ENCODE measurements at regions not wholly inside any gene's neighbourhood (a gene's known extent, or its start where the extent isn't known, plus 50 kb on each side); places are given as distances from the start of the nearest gene placed in this dataset.

DNA sequence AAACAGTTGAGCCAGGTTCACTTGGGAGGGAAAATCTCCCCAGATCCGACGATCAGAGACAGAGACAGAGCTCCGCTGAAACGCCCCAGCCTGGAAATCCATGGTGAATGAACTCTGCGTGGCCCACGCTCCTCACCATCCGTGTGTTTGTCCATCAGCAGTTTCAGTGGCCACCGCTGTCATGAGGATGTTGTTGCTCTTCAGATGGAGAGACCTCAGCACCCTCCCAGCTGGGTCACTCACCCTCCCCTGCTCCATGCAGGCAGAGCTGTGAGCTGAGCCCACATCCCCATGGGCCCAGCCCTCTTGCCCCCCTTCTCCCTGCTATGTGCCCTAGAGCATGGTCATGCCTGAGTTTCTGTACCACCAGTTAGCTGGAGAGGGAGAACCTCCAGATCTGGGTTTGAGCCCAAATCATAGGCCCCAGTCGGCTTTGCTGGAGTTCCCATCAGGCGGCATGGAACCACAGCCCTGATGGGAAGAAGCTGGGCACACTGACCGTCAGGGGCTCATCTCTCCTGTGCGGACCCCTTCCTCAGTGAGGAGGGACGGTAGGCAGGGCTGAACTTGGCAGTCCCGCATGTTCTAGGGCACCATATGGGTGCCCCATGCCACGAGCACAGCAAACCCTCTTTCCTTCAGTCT is 154.4 kb upstream of the COL5A1 start:
- Mint-ChIP-seq H3K9me3 (ENCODE audit: unreplicated experiment) (peaks cover 6% of the 10 kb centered on the region), H3K36me3 (ENCODE audit: low read depth, unreplicated experiment) (no peaks in the 10 kb centered on the region), H3K4me3 (ENCODE audit: unreplicated experiment) (no peak overlapping the region), H3K27me3 (ENCODE audit: unreplicated experiment) (no peaks in the 10 kb centered on the region), H3K4me1 (ENCODE audit: unreplicated experiment) (no peaks in the 10 kb centered on the region), H3K27ac (ENCODE audit: unreplicated experiment) (no peak overlapping the region)
- no peak for DNase-seq (ENCODE audit: low spot score)
- TF ChIP-seq CTCF (IDR thresholded peaks at IDR 0.05; ENCODE audit: unreplicated experiment) = no peak

DNA sequence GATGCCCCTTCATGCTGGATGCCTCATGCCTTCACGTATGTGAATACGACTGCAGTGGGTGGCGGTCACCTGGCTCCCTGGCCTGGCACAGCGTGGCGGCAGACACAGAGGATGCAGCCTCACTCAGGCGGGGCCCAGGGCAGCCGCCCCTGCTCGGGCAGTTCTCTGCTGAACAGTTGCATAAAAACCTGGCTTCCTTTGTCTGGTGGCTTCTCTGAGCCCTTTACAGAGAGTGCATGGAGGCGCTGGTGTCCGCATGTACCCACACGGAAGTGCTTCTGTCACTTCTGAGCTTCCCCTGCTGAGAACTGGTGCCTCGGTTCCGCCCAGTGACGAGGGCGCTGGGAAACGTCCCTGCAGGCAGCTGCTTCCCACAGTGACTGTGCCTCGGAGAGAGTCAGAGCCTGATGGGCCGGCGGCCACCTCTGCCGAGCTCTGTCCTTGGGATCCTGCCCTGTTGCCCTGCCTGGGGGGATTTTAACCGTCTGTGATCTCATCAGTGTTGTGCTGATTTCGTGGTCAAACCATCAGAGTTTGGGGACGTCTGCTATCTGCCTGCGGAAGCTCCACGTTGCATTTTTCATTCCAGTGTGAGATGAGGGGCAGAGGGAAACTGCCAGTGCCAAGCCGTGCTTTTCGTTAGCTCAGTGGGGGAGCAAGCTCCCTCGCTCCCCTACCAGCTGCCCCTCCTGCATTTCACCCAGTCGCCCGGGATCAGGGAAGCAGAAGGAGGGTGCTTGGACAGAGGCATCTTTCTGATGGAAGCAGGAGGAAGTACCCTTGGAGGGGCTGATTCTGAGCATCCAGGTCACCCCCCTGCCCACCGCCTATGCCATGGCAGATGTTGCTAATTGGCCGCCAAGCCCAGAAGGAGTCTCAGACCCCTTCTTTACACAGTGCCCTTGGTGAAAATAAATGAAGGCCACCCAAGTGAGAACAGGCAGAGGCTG is 153.0 kb upstream of the COL5A1 start:
- H3K9me3 Mint-ChIP-seq (ENCODE audit: unreplicated experiment) = peaks cover 6% of the 10 kb centered on the region
- TF ChIP-seq CTCF (IDR thresholded peaks at IDR 0.05; ENCODE audit: unreplicated experiment) = no peak
- H3K27me3 Mint-ChIP-seq (ENCODE audit: unreplicated experiment) = peaks cover 2% of the 10 kb centered on the region
- no peaks in the 10 kb centered on the region for H3K4me1 Mint-ChIP-seq (ENCODE audit: unreplicated experiment)
- H3K4me3 Mint-ChIP-seq (ENCODE audit: unreplicated experiment) = no peak overlapping the region
- H3K27ac Mint-ChIP-seq (ENCODE audit: unreplicated experiment) = no peak overlapping the region
- no peak for DNase-seq (ENCODE audit: low spot score)
- H3K36me3 Mint-ChIP-seq (ENCODE audit: low read depth, unreplicated experiment) = no peaks in the 10 kb centered on the region

- no peak for DNase-seq (ENCODE audit: low spot score)
- Mint-ChIP-seq H3K4me1 (ENCODE audit: unreplicated experiment) (no peaks in the 10 kb centered on the region), H3K4me3 (ENCODE audit: unreplicated experiment) (no peak overlapping the region), H3K36me3 (ENCODE audit: low read depth, unreplicated experiment) (no peaks in the 10 kb centered on the region), H3K27me3 (ENCODE audit: unreplicated experiment) (peaks cover 2% of the 10 kb centered on the region), H3K9me3 (ENCODE audit: unreplicated experiment) (peaks cover 6% of the 10 kb centered on the region), H3K27ac (ENCODE audit: unreplicated experiment) (no peak overlapping the region)
- TF ChIP-seq CTCF (IDR thresholded peaks at IDR 0.05; ENCODE audit: unreplicated experiment) = no peak
These were observed 151.8 kb upstream of the COL5A1 start for GRCh38 chr9:134489621-134490408.

- Mint-ChIP-seq H3K27me3 (ENCODE audit: unreplicated experiment) (peaks cover 2% of the 10 kb centered on the region), H3K36me3 (ENCODE audit: low read depth, unreplicated experiment) (no peaks in the 10 kb centered on the region), H3K4me1 (ENCODE audit: unreplicated experiment) (no peaks in the 10 kb centered on the region), H3K4me3 (ENCODE audit: unreplicated experiment) (no peak overlapping the region), H3K27ac (ENCODE audit: unreplicated experiment) (no peak overlapping the region), H3K9me3 (ENCODE audit: unreplicated experiment) (peaks cover 6% of the 10 kb centered on the region)
- TF ChIP-seq CTCF (IDR thresholded peaks at IDR 0.05; ENCODE audit: unreplicated experiment) = no peak
- DNase-seq (ENCODE audit: low spot score) = no peak
These were observed 151.2 kb upstream of the COL5A1 start for GRCh38 chr9:134490446-134490845.
